Mesothelial cell of epicardium (in vitro differentiated cells): ENCODE measurements at regions not wholly inside any gene's neighbourhood (a gene's known extent, or its start where the extent isn't known, plus 50 kb on each side); places are given as distances from the start of the nearest gene placed in this dataset.

ENCODE experiments used
- DNase-seq, 2 experiments: peaks; one replicate each; pipeline ENCODE4 v3.0.0; 2021; ENCODE audit warnings: low spot score in 2 of 2; ENCODE audit not compliant: unreplicated experiment in 2 of 2
- H3K27ac Mint-ChIP-seq: 2 replicates; pipeline ENCODE4 v1.8.0; 2021; ENCODE audit warnings: mixed read lengths
- H3K27me3 Mint-ChIP-seq: 2 replicates; pipeline ENCODE4 v1.8.0; 2021; ENCODE audit warnings: low read depth, mixed read lengths
- H3K36me3 Mint-ChIP-seq: 2 replicates; pipeline ENCODE4 v1.8.0; 2021; ENCODE audit warnings: mixed read lengths
- H3K4me1 Mint-ChIP-seq: 2 replicates; pipeline ENCODE4 v1.8.0; 2021; ENCODE audit warnings: mixed read lengths
- H3K4me3 Mint-ChIP-seq: 2 replicates; pipeline ENCODE4 v1.8.0; 2021; ENCODE audit warnings: mild to moderate bottlenecking, moderate library complexity, mixed read lengths
- H3K9me3 Mint-ChIP-seq: 2 replicates; pipeline ENCODE4 v1.8.0; 2021; ENCODE audit warnings: mixed read lengths
- CTCF ChIP-seq: fragments of 200-600 bp; sonication (generic); IDR thresholded peaks from one replicate; pipeline ENCODE4 v1.5.0; 2021; ENCODE audit warnings: antibody characterized with exemption; ENCODE audit not compliant: unreplicated experiment

DNA sequence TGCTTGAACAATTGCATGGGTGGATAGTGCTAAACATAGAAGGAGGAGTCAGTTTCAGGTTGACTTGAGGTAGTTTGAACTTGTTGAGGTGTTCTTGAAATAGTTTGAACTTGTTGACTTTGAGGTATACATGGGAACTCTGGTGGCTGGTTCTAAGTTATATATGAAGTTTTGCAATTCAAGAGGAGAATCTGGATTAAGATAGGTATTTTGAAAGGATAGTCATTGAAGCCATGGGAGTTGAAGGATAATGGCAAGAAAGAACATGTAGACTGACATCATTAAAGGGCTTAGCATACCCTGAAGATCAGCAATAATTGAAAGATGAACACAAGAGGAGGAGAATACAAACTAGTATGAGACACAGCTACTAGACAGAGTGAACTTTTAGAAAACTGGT lies 181.9 kb upstream of the MRPS30 start:
- Mint-ChIP-seq H3K27me3 (no peaks in the 10 kb centered on the region), H3K27ac (no peak overlapping the region), H3K36me3 (no peaks in the 10 kb centered on the region), H3K4me3 (no peak overlapping the region), H3K4me1 (no peaks in the 10 kb centered on the region), H3K9me3 (no peaks in the 10 kb centered on the region)
- DNase-seq = no peak
- no peak for TF ChIP-seq CTCF

DNA sequence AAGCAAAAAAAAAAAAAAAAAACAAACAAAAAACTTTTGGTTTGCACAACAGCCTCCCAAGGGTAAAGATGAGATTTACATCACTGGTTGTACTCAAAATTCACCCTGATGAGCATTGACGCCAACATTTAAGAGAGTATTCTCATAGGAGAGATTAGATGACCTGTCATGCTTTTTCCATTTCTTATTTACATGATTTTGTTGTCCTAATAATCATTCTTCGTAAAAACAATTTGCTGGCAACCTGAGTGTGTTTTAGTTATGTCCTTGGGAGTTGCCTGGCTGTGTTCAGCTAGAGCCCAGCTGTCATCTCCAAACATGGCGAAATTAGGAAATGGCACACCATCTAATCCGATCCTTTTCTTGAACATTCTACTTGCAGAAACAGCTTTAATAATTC lies 186.4 kb upstream of the MRPS30 start:
- H3K4me1 Mint-ChIP-seq = no peaks in the 10 kb centered on the region

GRCh38 chr5:44619875-44620610 lies 188.7 kb upstream of the MRPS30 start:
- Mint-ChIP-seq H3K36me3 (no peaks in the 10 kb centered on the region), H3K9me3 (no peaks in the 10 kb centered on the region), H3K27me3 (no peaks in the 10 kb centered on the region), H3K4me1 (no peaks in the 10 kb centered on the region), H3K4me3 (no peak overlapping the region), H3K27ac (no peak overlapping the region)
- no peak for DNase-seq
- no peak for TF ChIP-seq CTCF

More for the DNA sequence above, 186.4 kb upstream of the MRPS30 start:
- DNase-seq = no peak
- Mint-ChIP-seq H3K27me3 (no peaks in the 10 kb centered on the region), H3K9me3 (no peaks in the 10 kb centered on the region), H3K36me3 (no peaks in the 10 kb centered on the region), H3K27ac (no peak overlapping the region), H3K4me3 (no peak overlapping the region)
- TF ChIP-seq CTCF = no peak

DNA sequence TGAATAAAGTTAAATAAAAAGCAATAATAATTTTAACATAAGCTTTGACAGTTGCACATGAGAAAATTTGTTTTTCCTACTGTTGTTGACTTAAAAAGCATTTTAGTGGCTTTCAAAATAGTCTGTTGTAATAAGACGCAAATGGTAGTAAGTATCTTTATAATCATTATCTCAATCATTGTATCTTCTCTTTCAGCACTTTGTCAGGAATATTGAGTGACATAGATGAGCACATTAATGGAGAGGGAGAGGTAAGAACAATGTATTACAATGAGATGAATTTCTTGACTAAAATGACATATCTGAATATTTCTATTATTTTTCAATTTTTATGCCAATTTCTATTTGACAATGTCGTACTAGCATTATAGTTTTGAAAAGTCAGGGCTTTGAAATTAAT lies 193.9 kb upstream of the MRPS30 start:
- Mint-ChIP-seq H3K4me1 (no peaks in the 10 kb centered on the region), H3K27ac (no peak overlapping the region), H3K9me3 (no peaks in the 10 kb centered on the region), H3K27me3 (no peaks in the 10 kb centered on the region), H3K36me3 (no peaks in the 10 kb centered on the region), H3K4me3 (no peak overlapping the region)
- TF ChIP-seq CTCF = no peak
- DNase-seq = no peak

DNA sequence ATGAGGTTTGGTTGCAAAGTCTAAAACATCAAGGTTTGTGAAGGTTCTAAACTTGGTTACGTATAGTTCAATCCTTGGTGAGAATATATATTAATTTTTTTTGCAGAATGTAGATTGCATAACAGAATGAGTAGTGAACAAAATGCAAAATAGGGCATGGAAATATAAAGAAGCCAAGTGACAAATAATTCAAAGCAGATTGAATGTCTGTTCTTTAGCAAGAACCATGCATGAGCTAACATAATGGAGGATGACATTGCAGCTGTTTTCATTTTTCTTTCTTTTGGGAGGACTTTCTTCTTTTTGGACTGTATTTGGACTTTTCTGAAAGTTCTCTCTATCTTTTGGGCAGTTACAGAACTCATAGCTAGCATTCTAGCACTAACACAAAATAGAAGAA lies 194.8 kb upstream of the MRPS30 start:
- Mint-ChIP-seq H3K4me1 (no peaks in the 10 kb centered on the region), H3K4me3 (no peak overlapping the region), H3K36me3 (no peaks in the 10 kb centered on the region), H3K27me3 (no peaks in the 10 kb centered on the region), H3K9me3 (no peaks in the 10 kb centered on the region), H3K27ac (no peak overlapping the region)
- no peak for DNase-seq
- TF ChIP-seq CTCF = no peak

GRCh38 chr5:44605926-44606325 lies 202.8 kb upstream of the MRPS30 start:
- no peak overlapping the region for H3K4me3 Mint-ChIP-seq
- no peak overlapping the region for H3K27ac Mint-ChIP-seq
- no peak for TF ChIP-seq CTCF
- H3K4me1 Mint-ChIP-seq = no peaks in the 10 kb centered on the region
- no peaks in the 10 kb centered on the region for H3K9me3 Mint-ChIP-seq
- DNase-seq = no peak
- peaks cover 1% of the 10 kb centered on the region for H3K27me3 Mint-ChIP-seq
- H3K36me3 Mint-ChIP-seq = no peaks in the 10 kb centered on the region
